Adipocyte (in vitro differentiated cells): ENCODE measurements at regions not wholly inside any gene's neighbourhood (a gene's known extent, or its start where the extent isn't known, plus 50 kb on each side); places are given as distances from the start of the nearest gene placed in this dataset.
"Not testable (repeated sequence)": the region's sequence is repeated elsewhere in the genome, so short reads cannot be mapped to it uniquely, and the experiment has no call there.

ENCODE experiments used
- DNase-seq: peaks from one replicate; pipeline ENCODE4 v3.0.0-alpha.2; 2015; ENCODE audit warnings: low read depth
- H3K27me3 ChIP-seq: replicated peaks from 2 replicates; pipeline ENCODE4 v1.7.0; 2013; ENCODE audit warnings: mild to moderate bottlenecking, low read length, moderate library complexity; ENCODE audit not compliant: control insufficient read depth, insufficient read depth
- H3K36me3 ChIP-seq: 2 replicates; pipeline ENCODE4 v1.7.0; 2013; ENCODE audit warnings: low read length, mild to moderate bottlenecking, moderate library complexity; ENCODE audit not compliant: control insufficient read depth, insufficient read depth, severe bottlenecking
- H3K4me1 ChIP-seq: 2 replicates; pipeline ENCODE4 v1.7.0; 2013; ENCODE audit warnings: mild to moderate bottlenecking, low read length, moderate library complexity; ENCODE audit not compliant: control insufficient read depth, insufficient read depth
- H3K4me3 ChIP-seq: 2 replicates; pipeline ENCODE4 v1.7.0; 2013; ENCODE audit warnings: mild to moderate bottlenecking, low read length, moderate library complexity
- H3K9ac ChIP-seq: 2 replicates; pipeline ENCODE4 v1.7.0; 2013; ENCODE audit warnings: mild to moderate bottlenecking, low read length, moderate library complexity
- H3K9me3 ChIP-seq: 2 replicates; pipeline ENCODE4 v1.7.0; 2013; ENCODE audit warnings: mild to moderate bottlenecking, low read length, moderate library complexity; ENCODE audit not compliant: control insufficient read depth

DNA sequence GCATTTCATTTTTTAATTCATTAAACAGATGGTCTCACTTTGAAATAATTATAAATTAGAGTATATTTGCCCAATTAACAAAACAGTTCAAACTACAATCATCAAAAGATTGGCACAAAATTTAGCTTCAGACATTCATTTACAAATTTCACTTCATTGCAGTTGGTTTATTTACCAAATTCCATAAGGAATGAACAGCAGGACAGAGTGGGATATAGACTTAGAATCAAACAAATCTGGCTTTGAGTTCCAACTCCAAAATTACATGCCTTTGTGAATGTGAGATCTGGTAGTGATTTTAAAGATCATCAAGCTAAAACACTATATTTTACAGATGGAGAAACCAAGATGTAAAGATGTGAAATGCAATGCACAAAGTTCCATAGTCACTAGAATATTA lies 310.7 kb upstream of the CNTN5 start:
- Histone ChIP-seq H3K9me3 (no peaks in the 10 kb centered on the region), H3K4me3 (no peak overlapping the region), H3K36me3 (no peaks in the 10 kb centered on the region), H3K9ac (no peak overlapping the region), H3K27me3 (no peaks in the 10 kb centered on the region), H3K4me1 (no peaks in the 10 kb centered on the region)
- no peak for DNase-seq

DNA sequence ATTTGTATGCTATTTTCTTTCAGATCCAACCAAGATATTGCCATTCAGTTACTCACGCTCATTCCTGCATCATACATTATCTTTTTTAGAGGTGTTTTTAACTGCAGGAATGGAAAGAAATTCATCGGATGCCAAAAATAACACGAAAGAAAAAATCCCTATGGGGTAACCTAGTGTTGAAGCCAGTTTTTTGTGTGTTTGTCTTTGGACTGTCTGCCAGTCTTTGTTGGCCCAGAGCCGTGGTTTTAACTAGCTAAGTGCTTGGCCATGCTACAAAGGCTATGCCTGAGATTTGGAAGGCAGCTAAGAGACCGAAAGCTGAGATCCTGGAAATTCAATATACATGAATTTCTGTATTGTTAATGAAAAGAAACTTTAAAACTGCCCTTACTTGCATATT lies 309.8 kb upstream of the CNTN5 start:
- no peaks in the 10 kb centered on the region for H3K4me1 ChIP-seq
- H3K4me3 ChIP-seq: no peak overlapping the region
- no peaks in the 10 kb centered on the region for H3K27me3 ChIP-seq
- H3K9ac ChIP-seq: no peak overlapping the region
- no peaks in the 10 kb centered on the region for H3K9me3 ChIP-seq
- H3K36me3 ChIP-seq: no peaks in the 10 kb centered on the region
- DNase-seq: no peak

DNA sequence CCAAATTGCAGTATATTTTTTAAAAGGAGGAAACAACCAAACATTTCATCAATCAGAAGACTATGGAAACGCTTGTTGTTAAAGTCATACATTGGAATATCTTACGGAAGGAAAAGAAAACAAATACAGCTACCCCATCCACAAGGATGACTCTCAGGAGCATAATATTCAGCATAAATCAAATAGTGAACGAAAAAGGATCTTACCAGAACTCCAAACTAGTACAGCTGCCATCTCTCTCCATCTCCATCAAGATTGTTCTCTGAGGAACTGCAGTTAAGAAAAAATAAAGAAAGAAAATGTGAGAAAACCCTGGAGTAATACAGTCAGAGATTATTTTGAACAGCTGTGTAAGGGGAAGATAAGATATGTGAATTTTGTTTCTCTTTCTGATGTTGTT lies 299.8 kb upstream of the CNTN5 start:
- no peak for DNase-seq
- H3K9ac ChIP-seq: no peak overlapping the region
- H3K36me3 ChIP-seq: no peaks in the 10 kb centered on the region
- H3K4me1 ChIP-seq: no peaks in the 10 kb centered on the region
- H3K9me3 ChIP-seq: peaks cover 4% of the 10 kb centered on the region
- H3K27me3 ChIP-seq: no peaks in the 10 kb centered on the region
- H3K4me3 ChIP-seq: no peak overlapping the region

DNA sequence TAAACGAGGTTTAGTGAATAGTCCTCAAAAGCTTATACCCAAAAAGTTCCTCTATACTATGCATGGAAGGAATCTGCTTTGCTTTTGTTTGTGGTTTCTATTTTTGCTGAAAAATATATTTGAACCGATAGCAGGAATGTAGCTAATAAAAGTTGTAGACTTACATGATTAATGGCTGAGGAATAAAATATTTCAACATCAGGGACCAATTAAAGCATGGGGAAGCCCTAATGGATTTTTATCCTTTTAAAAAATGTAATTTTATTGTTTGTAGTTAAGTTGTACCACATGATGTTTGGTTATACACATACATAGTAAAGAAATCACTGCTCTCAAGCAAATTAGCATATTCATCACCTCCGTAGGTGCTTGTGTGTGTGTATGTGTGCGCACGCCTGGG lies 295.3 kb upstream of the CNTN5 start:
- H3K9ac ChIP-seq: no peak overlapping the region
- no peak overlapping the region for H3K4me3 ChIP-seq
- no peak for DNase-seq
- no peaks in the 10 kb centered on the region for H3K4me1 ChIP-seq
- no peaks in the 10 kb centered on the region for H3K27me3 ChIP-seq
- H3K9me3 ChIP-seq: peaks cover 4% of the 10 kb centered on the region
- H3K36me3 ChIP-seq: no peaks in the 10 kb centered on the region

DNA sequence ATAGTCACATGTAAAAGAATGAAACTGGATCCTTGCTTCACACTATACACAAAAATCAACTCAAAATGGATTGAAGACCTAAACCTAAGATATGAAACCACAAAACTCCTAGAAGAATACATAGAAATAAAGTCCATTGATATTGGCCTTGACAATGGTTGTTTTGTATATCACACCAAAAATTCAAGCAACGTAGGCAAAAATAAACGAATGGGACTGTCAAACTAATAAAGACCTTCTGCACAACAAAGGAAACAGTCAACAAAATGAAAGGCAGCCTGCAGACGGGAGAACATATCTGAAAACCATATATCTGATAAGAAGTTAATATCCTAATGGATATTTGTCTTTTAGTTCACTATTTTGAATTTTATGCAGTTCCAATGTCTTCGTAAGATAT lies 292.3 kb upstream of the CNTN5 start:
- Histone ChIP-seq H3K4me1 (no peaks in the 10 kb centered on the region), H3K9ac (no peak overlapping the region), H3K4me3 (no peak overlapping the region), H3K27me3 (no peaks in the 10 kb centered on the region), H3K36me3 (no peaks in the 10 kb centered on the region), H3K9me3 (no peaks in the 10 kb centered on the region)
- no peak for DNase-seq

DNA sequence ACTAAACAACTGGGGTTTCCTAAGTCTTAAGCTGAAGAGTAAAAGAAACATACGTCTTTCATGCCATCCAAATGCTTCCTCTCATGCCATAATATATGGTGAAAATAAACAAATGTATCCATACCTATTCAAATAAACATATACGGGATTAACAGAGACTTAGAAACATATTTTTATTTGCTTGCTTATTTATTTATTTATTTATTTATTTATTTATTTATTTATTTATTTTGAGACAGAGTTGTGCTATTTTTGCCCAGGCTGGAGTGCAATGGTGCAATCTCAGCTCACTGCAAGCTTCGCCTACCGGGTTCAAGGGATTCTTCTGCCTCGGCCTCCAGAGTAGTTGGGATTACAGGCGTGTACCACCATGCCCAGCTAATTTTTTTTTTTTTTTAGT lies 291.6 kb upstream of the CNTN5 start:
- no peak for DNase-seq
- Histone ChIP-seq H3K9me3 (no peaks in the 10 kb centered on the region), H3K4me3 (no peak overlapping the region), H3K36me3 (no peaks in the 10 kb centered on the region), H3K4me1 (no peaks in the 10 kb centered on the region), H3K9ac (no peak overlapping the region), H3K27me3 (no peaks in the 10 kb centered on the region)

DNA sequence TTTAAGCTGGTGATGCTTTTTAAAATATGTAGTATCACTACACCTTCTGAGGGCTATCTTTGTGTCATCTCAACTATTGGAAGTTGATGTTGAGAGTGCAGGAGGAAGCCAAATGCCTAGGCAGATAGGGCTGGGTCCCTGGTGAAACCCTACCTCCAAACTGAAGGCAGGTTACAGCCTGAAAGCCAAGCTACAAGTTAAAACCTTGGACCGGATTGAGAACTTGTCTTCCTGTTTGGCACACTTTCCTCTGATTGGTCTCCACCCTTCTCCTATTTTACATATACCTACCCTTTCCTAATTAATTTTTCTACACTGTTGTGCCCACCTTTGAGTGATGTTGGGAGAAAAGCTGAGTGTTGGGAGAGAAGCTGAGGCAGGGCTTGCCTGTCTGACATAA lies 287.8 kb upstream of the CNTN5 start:
- no peaks in the 10 kb centered on the region for H3K27me3 ChIP-seq
- no peaks in the 10 kb centered on the region for H3K36me3 ChIP-seq
- H3K4me3 ChIP-seq: no peak overlapping the region
- H3K9ac ChIP-seq: no peak overlapping the region
- no peaks in the 10 kb centered on the region for H3K4me1 ChIP-seq
- DNase-seq: no peak
- H3K9me3 ChIP-seq: peaks cover 4% of the 10 kb centered on the region

DNA sequence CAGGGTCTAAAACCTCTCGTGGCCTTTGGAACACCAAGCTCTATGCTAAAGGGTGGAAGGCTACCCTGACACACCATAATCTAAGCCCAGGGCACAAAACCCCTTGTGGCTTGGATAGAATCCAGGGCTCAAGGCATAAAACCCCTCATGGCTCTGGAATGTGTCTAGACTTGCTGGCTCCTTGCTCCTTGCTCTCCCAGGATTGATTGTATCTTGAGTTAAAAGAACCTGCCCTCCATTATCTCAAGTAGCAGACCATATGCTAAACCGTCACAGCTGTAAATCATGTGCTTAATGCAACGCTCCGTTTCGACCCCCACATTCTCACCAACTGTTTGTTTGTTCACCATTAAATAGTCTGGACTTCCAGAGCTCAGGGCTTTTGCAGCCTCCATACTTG lies 287.4 kb upstream of the CNTN5 start:
- H3K9me3 ChIP-seq, H3K4me1 ChIP-seq, H3K36me3 ChIP-seq, H3K27me3 ChIP-seq, DNase-seq, H3K9ac ChIP-seq, H3K4me3 ChIP-seq: not testable (repeated sequence)

DNA sequence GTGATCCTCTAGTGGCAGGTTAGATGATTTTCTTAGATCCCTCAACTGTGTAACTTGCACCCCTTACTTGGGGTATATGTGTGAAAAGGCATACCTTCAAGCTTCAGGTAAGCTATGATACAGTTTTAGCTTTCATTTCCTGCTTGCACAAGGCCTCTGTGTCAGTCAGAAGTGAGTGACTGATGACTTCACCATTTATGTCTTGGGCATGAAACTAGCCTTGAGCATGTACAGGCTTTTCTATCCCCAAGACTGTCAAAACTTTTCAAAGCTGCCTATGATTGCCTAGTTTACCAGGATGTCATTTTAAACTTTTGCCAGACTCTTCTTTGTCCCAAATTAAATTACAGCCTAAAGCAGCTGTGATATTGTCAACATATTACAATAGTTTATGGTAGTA lies 286.1 kb upstream of the CNTN5 start:
- H3K9ac ChIP-seq: no peak overlapping the region
- no peaks in the 10 kb centered on the region for H3K27me3 ChIP-seq
- H3K9me3 ChIP-seq: peaks cover 4% of the 10 kb centered on the region
- DNase-seq: no peak
- no peaks in the 10 kb centered on the region for H3K36me3 ChIP-seq
- H3K4me1 ChIP-seq: no peaks in the 10 kb centered on the region
- H3K4me3 ChIP-seq: no peak overlapping the region

DNA sequence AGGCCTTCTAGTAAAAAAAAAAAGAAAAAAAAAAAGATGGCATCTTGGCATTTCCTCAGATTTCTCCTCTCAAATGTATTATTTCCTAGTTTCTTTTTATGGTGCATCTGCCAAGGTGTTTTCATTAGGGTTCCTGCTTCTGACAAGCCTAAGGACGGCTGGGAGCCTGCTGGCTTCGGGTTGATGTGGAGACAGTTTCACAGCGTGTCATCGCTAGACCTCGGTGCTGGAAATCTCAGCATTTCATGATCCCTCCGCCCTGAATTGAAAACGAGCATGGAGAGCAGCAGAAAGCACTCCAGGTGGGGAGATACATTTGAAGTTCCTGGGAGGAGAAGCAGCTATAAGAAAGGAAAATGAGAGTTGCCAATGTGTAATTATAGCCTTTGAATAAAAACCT lies 283.9 kb upstream of the CNTN5 start:
- H3K4me3 ChIP-seq: no peak overlapping the region
- no peak overlapping the region for H3K9ac ChIP-seq
- no peaks in the 10 kb centered on the region for H3K27me3 ChIP-seq
- H3K4me1 ChIP-seq: no peaks in the 10 kb centered on the region
- peaks cover 4% of the 10 kb centered on the region for H3K9me3 ChIP-seq
- H3K36me3 ChIP-seq: no peaks in the 10 kb centered on the region
- no peak for DNase-seq

DNA sequence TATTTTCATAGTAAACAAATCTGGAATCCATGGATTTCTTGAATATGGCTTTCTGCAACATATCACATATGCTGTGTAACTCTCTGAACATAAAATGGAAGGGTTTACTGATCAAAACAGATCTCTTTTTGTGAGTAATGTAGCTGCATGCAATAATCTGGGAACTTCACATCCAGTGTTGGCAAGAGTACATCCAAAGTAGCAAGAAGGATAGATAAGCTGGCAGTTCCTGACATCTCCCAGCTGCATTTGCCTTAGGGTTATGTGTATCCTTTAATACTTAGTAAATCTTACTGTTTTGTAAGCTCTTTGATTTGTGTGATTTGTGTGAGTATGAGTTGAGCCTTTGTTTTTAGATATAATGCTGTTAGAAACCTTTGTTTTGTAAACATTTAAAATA lies 280.4 kb upstream of the CNTN5 start:
- H3K9ac ChIP-seq: no peak overlapping the region
- no peak for DNase-seq
- H3K4me1 ChIP-seq: no peaks in the 10 kb centered on the region
- no peak overlapping the region for H3K4me3 ChIP-seq
- no peaks in the 10 kb centered on the region for H3K27me3 ChIP-seq
- H3K36me3 ChIP-seq: no peaks in the 10 kb centered on the region
- H3K9me3 ChIP-seq: peaks cover under 1% of the 10 kb centered on the region

DNA sequence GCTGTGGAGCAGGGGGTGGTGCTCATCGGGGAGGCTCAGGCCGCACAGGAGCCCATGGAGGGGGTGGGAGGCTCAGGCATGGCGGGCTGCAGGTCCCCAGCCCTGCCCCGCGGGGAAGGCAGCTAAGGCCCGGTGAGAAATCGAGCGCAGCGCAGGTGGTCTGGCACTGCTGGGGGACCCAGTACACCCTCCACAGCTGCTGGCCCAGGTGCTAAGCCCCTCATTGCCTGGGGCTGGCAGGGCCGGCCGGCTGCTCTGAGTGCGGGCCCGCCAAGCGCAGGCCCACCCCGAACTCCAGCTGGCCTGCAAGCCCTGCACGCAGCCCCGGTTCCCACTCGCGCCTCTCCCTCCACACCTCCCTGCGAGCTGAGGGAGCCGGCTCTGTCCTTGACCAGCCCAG lies 257.3 kb upstream of the CNTN5 start:
- not testable (repeated sequence) for H3K4me3 ChIP-seq, DNase-seq, H3K9ac ChIP-seq, H3K9me3 ChIP-seq, H3K27me3 ChIP-seq, H3K36me3 ChIP-seq, H3K4me1 ChIP-seq
